Mesenchymal stem cell (in vitro differentiated cells and primary cell): ENCODE measurements at regions not wholly inside any gene's neighbourhood (a gene's known extent, or its start where the extent isn't known, plus 50 kb on each side); places are given as distances from the start of the nearest gene placed in this dataset.
"Not testable (repeated sequence)": the region's sequence is repeated elsewhere in the genome, so short reads cannot be mapped to it uniquely, and the experiment has no call there.

Experiments used
- DNase-seq: peaks from one replicate; pipeline ENCODE4 v3.0.0-alpha.2; 2013
- H2AFZ ChIP-seq: one replicate; pipeline ENCODE4 v1.6.1; 2013; ENCODE audit warnings: low read depth, mild to moderate bottlenecking, control low read depth, inconsistent platforms, low read length, moderate library complexity
- H2AK5ac ChIP-seq: 2 replicates; pipeline ENCODE4 v1.6.1; 2013; ENCODE audit warnings: low read length, moderate library complexity, mild to moderate bottlenecking, inconsistent platforms; ENCODE audit not compliant: severe bottlenecking
- H2BK120ac ChIP-seq: one replicate; pipeline ENCODE4 v1.6.1; 2013; ENCODE audit warnings: low read depth, mild to moderate bottlenecking, inconsistent platforms, low read length, moderate library complexity
- H2BK12ac ChIP-seq, 2 experiments: one replicate each; pipeline ENCODE4 v1.6.1; 2013; ENCODE audit warnings: inconsistent platforms in 2 of 2, low read length in 2 of 2, mild to moderate bottlenecking in 2 of 2, moderate library complexity in 2 of 2, control low read depth in 1 of 2
- H2BK15ac ChIP-seq: one replicate; pipeline ENCODE4 v1.6.1; 2013; ENCODE audit warnings: mild to moderate bottlenecking, low read depth, inconsistent platforms; ENCODE audit not compliant: poor library complexity, severe bottlenecking
- H2BK5ac ChIP-seq: 2 replicates; pipeline ENCODE4 v1.6.1; 2013; ENCODE audit warnings: low read depth, mild to moderate bottlenecking, low read length, control low read depth, inconsistent platforms; ENCODE audit not compliant: poor library complexity, severe bottlenecking
- H3K14ac ChIP-seq, 2 experiments: one replicate each; pipeline ENCODE4 v1.6.1; 2013; ENCODE audit warnings: inconsistent platforms in 2 of 2, low read length in 2 of 2, control low read depth in 1 of 2, mild to moderate bottlenecking in 1 of 2, moderate library complexity in 1 of 2
- H3K18ac ChIP-seq, 2 experiments: one replicate each; pipeline ENCODE4 v1.6.1; 2013; ENCODE audit warnings: inconsistent platforms in 2 of 2, low read length in 2 of 2, control low read depth in 1 of 2, low read depth in 1 of 2, mild to moderate bottlenecking in 1 of 2
- H3K23ac ChIP-seq, 2 experiments: one replicate each; pipeline ENCODE4 v1.6.1; 2013; ENCODE audit warnings: inconsistent platforms in 2 of 2, low read length in 2 of 2, mild to moderate bottlenecking in 2 of 2, moderate library complexity in 2 of 2, control low read depth in 1 of 2
- H3K27ac ChIP-seq: 2 replicates; pipeline ENCODE4 v1.5.1; 2013; ENCODE audit warnings: mild to moderate bottlenecking, moderate library complexity, low read length, control low read depth, inconsistent platforms; ENCODE audit not compliant: poor library complexity, severe bottlenecking
- H3K27me3 ChIP-seq, 2 experiments: 2 replicates each; pipeline versions ENCODE4 v1.6.1 to v1.7.0; 2013; ENCODE audit warnings: low read length in 2 of 2, mild to moderate bottlenecking in 2 of 2, moderate library complexity in 2 of 2, control low read depth in 1 of 2, inconsistent platforms in 1 of 2; ENCODE audit not compliant: control insufficient read depth in 1 of 2, insufficient read depth in 1 of 2
- H3K36me3 ChIP-seq, 2 experiments: 2 replicates each; pipeline versions ENCODE4 v1.6.1 to v1.7.0; 2013; ENCODE audit warnings: low read length in 2 of 2, control low read depth in 1 of 2, inconsistent platforms in 1 of 2, low read depth in 1 of 2, mild to moderate bottlenecking in 1 of 2; ENCODE audit not compliant: insufficient read depth in 2 of 2, control insufficient read depth in 1 of 2
- H3K4ac ChIP-seq, 2 experiments: one replicate each; pipeline ENCODE4 v1.6.1; 2013; ENCODE audit warnings: inconsistent platforms in 2 of 2, low read length in 2 of 2, mild to moderate bottlenecking in 2 of 2, moderate library complexity in 2 of 2, control low read depth in 1 of 2, low read depth in 1 of 2
- H3K4me1 ChIP-seq: 2 replicates; pipeline ENCODE4 v1.6.1; 2013; ENCODE audit warnings: low read depth, low read length, control low read depth; ENCODE audit not compliant: control insufficient read depth, insufficient read depth
- H3K4me2 ChIP-seq: 2 replicates; pipeline ENCODE4 v1.6.1; 2013; ENCODE audit warnings: low read length, mild to moderate bottlenecking, inconsistent platforms; ENCODE audit not compliant: poor library complexity, severe bottlenecking
- H3K4me3 ChIP-seq, 2 experiments: 2 replicates each; pipeline versions ENCODE4 v1.5.1 to v1.7.0; 2013; ENCODE audit warnings: low read length in 2 of 2, mild to moderate bottlenecking in 2 of 2, control low read depth in 1 of 2, low read depth in 1 of 2; ENCODE audit not compliant: insufficient read depth in 1 of 2
- H3K79me1 ChIP-seq: replicated peaks from 2 replicates; pipeline ENCODE4 v1.6.1; 2013; ENCODE audit warnings: mild to moderate bottlenecking, control low read depth, low read length, inconsistent platforms; ENCODE audit not compliant: poor library complexity, severe bottlenecking
- H3K9ac ChIP-seq: 2 replicates; pipeline ENCODE4 v1.7.0; 2013; ENCODE audit warnings: mild to moderate bottlenecking, low read length, moderate library complexity
- H3K9me3 ChIP-seq: 2 replicates; pipeline ENCODE4 v1.7.0; 2013; ENCODE audit warnings: mild to moderate bottlenecking, low read length; ENCODE audit not compliant: control insufficient read depth
- H4K8ac ChIP-seq: one replicate; pipeline ENCODE4 v1.6.1; 2013; ENCODE audit warnings: inconsistent platforms, mild to moderate bottlenecking, low read length, moderate library complexity
- H4K91ac ChIP-seq: one replicate; pipeline ENCODE4 v1.6.1; 2013; ENCODE audit warnings: mild to moderate bottlenecking, low read length, inconsistent platforms
- WGBS: methylation state at CpG from one replicate; pipeline ENCODE4 v1.1.7; 2013; ENCODE audit warnings: mixed read lengths; 5-methylcytosine and 5-hydroxymethylcytosine counted together

DNA sequence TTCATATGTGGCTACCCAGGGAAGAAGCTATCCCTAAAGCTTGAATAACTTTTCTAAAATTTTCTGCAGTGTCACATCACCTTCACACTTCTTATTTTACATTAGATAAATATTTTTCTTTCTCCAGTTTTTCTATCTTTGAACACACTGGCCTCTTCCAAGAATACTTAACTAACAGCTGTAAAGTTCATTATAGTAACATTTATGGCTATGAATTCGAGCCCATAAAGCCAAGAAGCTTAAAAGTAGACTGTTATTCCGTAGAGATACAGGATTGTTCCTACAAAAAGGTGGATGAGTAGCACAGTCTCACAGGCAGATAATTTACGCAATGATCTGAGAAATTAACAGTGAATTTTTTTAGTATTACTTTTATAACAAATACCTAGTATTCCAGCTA is 55.7 kb upstream of the BMP5 start:
- no peak overlapping the region for H2BK5ac ChIP-seq
- H2BK15ac ChIP-seq = no peak overlapping the region
- H3K9ac ChIP-seq = no peak overlapping the region
- H3K4me3 ChIP-seq = no peak overlapping the region
- H2BK12ac ChIP-seq = no peak overlapping the region
- no peak overlapping the region for H3K4me2 ChIP-seq
- H3K4me1 ChIP-seq = no peaks in the 10 kb centered on the region
- H2BK120ac ChIP-seq = no peak overlapping the region
- H3K27me3 ChIP-seq = no peaks in the 10 kb centered on the region
- DNase-seq = no peak
- H3K9me3 ChIP-seq = no peaks in the 10 kb centered on the region
- no peak overlapping the region for H3K4ac ChIP-seq
- H2AK5ac ChIP-seq = no peak overlapping the region
- H4K91ac ChIP-seq = no peak overlapping the region
- no CpG with 5 or more reads among the region's 3 CpGs for WGBS
- no peak overlapping the region for H3K14ac ChIP-seq
- H3K18ac ChIP-seq = no peak overlapping the region
- H3K23ac ChIP-seq = no peak overlapping the region
- H3K27ac ChIP-seq = no peak overlapping the region
- H3K36me3 ChIP-seq = no peaks in the 10 kb centered on the region
- no peak overlapping the region for H4K8ac ChIP-seq
- H3K79me1 ChIP-seq = no peaks in the 10 kb centered on the region
- no peak overlapping the region for H2AFZ ChIP-seq

DNA sequence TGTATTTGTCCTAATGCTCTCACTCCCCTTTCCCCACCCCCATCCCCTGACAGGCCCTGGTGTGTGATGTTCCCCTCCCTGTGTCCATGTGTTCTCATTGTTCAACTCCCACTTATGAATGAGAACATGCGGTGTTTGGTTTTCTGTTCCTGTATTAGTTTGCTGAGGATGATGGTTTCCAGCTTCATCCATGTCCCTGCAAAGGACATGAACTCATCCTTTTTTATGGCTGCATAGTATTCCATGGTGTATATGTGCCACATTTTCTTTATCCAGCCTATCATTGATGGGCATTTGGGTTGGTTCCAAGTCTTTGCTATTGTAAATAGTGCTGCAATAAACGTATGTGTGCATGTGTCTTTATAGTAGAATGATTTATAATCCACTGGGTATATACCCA is 52.3 kb upstream of the BMP5 start:
- not testable (repeated sequence) for H3K9ac ChIP-seq, H3K4me1 ChIP-seq, H3K27ac ChIP-seq, DNase-seq, H2BK120ac ChIP-seq, H2BK15ac ChIP-seq, H2AK5ac ChIP-seq, H3K9me3 ChIP-seq, H3K14ac ChIP-seq, H2AFZ ChIP-seq, H4K8ac ChIP-seq, H3K23ac ChIP-seq, H3K36me3 ChIP-seq, H4K91ac ChIP-seq, H3K4me3 ChIP-seq, H3K79me1 ChIP-seq, H2BK5ac ChIP-seq, H3K4ac ChIP-seq, H3K4me2 ChIP-seq, H3K27me3 ChIP-seq, H2BK12ac ChIP-seq, H3K18ac ChIP-seq
- no CpG with 5 or more reads among the region's 2 CpGs for WGBS

GRCh38 chr6:55925292-55925691 is 49.9 kb upstream of the BMP5 start:
- H2BK120ac ChIP-seq = no peak overlapping the region
- no peak overlapping the region for H2BK12ac ChIP-seq
- H2BK5ac ChIP-seq = no peak overlapping the region
- no peak overlapping the region for H4K91ac ChIP-seq
- H4K8ac ChIP-seq = no peak overlapping the region
- no peak overlapping the region for H2AFZ ChIP-seq
- no peaks in the 10 kb centered on the region for H3K36me3 ChIP-seq
- H3K79me1 ChIP-seq = no peaks in the 10 kb centered on the region
- H2BK15ac ChIP-seq = no peak overlapping the region
- no peaks in the 10 kb centered on the region for H3K4me1 ChIP-seq
- H3K27me3 ChIP-seq = no peaks in the 10 kb centered on the region
- H3K4me2 ChIP-seq = no peak overlapping the region
- H3K4ac ChIP-seq = no peak overlapping the region
- H3K9ac ChIP-seq = peak overlapping the region; percentile 77
- H2AK5ac ChIP-seq = no peak overlapping the region
- no peak overlapping the region for H3K14ac ChIP-seq
- WGBS = no CpG with 5 or more reads among the region's 1 CpG
- peak; percentile 78 for DNase-seq
- H3K4me3 ChIP-seq = no peak overlapping the region
- H3K27ac ChIP-seq = no peak overlapping the region
- no peak overlapping the region for H3K18ac ChIP-seq
- H3K23ac ChIP-seq = no peak overlapping the region
- no peaks in the 10 kb centered on the region for H3K9me3 ChIP-seq
